GM19043 (cell line): ENCODE measurements at regions not wholly inside any gene's neighbourhood (a gene's known extent, or its start where the extent isn't known, plus 50 kb on each side); places are given as distances from the start of the nearest gene placed in this dataset.

Source experiments
- ATAC-seq: cut with Tn5 transposase; IDR thresholded peaks from one replicate; pipeline ENCODE4 v1.9.1; 2021; ENCODE audit warnings: low read depth; ENCODE audit not compliant: unreplicated experiment

GRCh38 chr15:39096608-39097205, 484.2 kb upstream of the THBS1 start:
- ATAC-seq, result no peak

- ATAC-seq, result no peak
Observed at GRCh38 chr15:39099524-39099923, 481.4 kb upstream of the THBS1 start.

- ATAC-seq, result no peak
Observed at GRCh38 chr15:39100106-39100660, 480.7 kb upstream of the THBS1 start.

GRCh38 chr15:39102431-39102830, 478.4 kb upstream of the THBS1 start:
- no peak for ATAC-seq

GRCh38 chr15:39106950-39107349, 473.9 kb upstream of the THBS1 start:
- ATAC-seq, result no peak

GRCh38 chr15:39108021-39108420, 472.9 kb upstream of the THBS1 start:
- no peak for ATAC-seq

- no peak for ATAC-seq
Observed at GRCh38 chr15:39110336-39110735, 470.5 kb upstream of the THBS1 start.

- no peak for ATAC-seq
Observed at GRCh38 chr15:39110746-39111145, 470.1 kb upstream of the THBS1 start.

GRCh38 chr15:39113741-39114140, 467.1 kb upstream of the THBS1 start:
- no peak for ATAC-seq

GRCh38 chr15:39114690-39115378, 466.0 kb upstream of the THBS1 start:
- ATAC-seq, result no peak

GRCh38 chr15:39115379-39116057, 465.4 kb upstream of the THBS1 start:
- no peak for ATAC-seq

- ATAC-seq, result no peak
Observed at GRCh38 chr15:39118510-39118909, 462.4 kb upstream of the THBS1 start.

GRCh38 chr15:39124155-39124552, 456.7 kb upstream of the THBS1 start:
- ATAC-seq, result no peak

- no peak for ATAC-seq
Observed at GRCh38 chr15:39124553-39125171, 456.2 kb upstream of the THBS1 start.

- no peak for ATAC-seq
Observed at GRCh38 chr15:39125226-39125625, 455.7 kb upstream of the THBS1 start.

- no peak for ATAC-seq
Observed at GRCh38 chr15:39125904-39126303, 455.0 kb upstream of the THBS1 start.

GRCh38 chr15:39127151-39127790, 453.6 kb upstream of the THBS1 start:
- no peak for ATAC-seq

- ATAC-seq, result no peak
Observed at GRCh38 chr15:39127925-39128617, 452.8 kb upstream of the THBS1 start.

GRCh38 chr15:39128746-39129145, 452.1 kb upstream of the THBS1 start:
- ATAC-seq, result no peak
